Pancreas (tissue), 10 donors: ENCODE measurements at regions not wholly inside any gene's neighbourhood (a gene's known extent, or its start where the extent isn't known, plus 50 kb on each side); places are given as distances from the start of the nearest gene placed in this dataset.

Source experiments
- ATAC-seq, 4 donors: fragments of 200-7000 bp; cut with Tn5 transposase; one replicate each; pipeline versions ENCODE4 v1.8.0 to v1.9.1; 2020; ENCODE audit warnings: mild to moderate bottlenecking in 4 of 4, moderate library complexity in 4 of 4
- DNase-seq, 6 donors: peaks; one replicate each; pipeline ENCODE4 v3.0.0-alpha.2; 2020
- FAIRE-seq: peaks from 2 replicates; lab custom pipeline; 2012; peaks lifted over from hg19 to GRCh38; lab: Jason Lieb, UNC
- H3K27ac ChIP-seq, 4 donors: fragments of 200-600 bp; sonication (generic); 1 replicate in 3 of 4; 2 replicates in 1 of 4; pipeline versions ENCODE4 v1.5.0 to v1.8.0; 2020
- H3K27me3 ChIP-seq, 4 donors: fragments of 200-600 bp; one replicate each; pipeline ENCODE4 v1.8.0; 2021
- H3K36me3 ChIP-seq, 3 donors: fragments of 200-600 bp; sonication (generic) in 1 of 3; one replicate each; pipeline versions ENCODE4 v1.5.0 to v1.8.0; 2020 to 2021
- H3K4me1 ChIP-seq, 3 donors: fragments of 200-600 bp; one replicate each; pipeline ENCODE4 v1.8.0; 2021
- H3K4me3 ChIP-seq, 4 donors: fragments of 200-600 bp; sonication (generic) in 2 of 4; one replicate each; pipeline versions ENCODE4 v1.5.0 to v1.8.0; 2020 to 2021
- H3K9me3 ChIP-seq, 4 donors: fragments of 200-600 bp; one replicate each; pipeline ENCODE4 v1.8.0; 2021
- WGBS, 2 donors: extraction: QIAGEN DNeasy Blood & Tissue Kit; methylation state at CpG; one replicate each; pipeline ENCODE4 v1.1.7; 2013; 5-methylcytosine and 5-hydroxymethylcytosine counted together
- intact Hi-C, 3 donors: fragments of 100-400 bp; cut with DNase I; formaldehyde crosslinking; loops; one replicate each; pipeline versions ENCODE4 v1.11.1 to v1.14.2; 2022
- TF ChIP-seq, protein P1 (sequence below), 4 donors: fragments of 200-600 bp; sonication (generic) in 3 of 4; IDR thresholded peaks; one replicate each; pipeline versions ENCODE4 v1.5.0 to v1.8.0; 2021; ENCODE audit warnings: antibody characterized with exemption in 4 of 4
- donor health status: healthy with polysubstance abuse.
- donor health status: DM: no; HTN: no; CAD: no; lungs with moderate emphysema.
- donor health status: DM: no; HTN: no; CAD: no.
- donor health status: control.
- donor health status: control.
- donor health status: Bipolar disorder and iron deficiency.
- donor health status: DM: yes; HTN: yes; CAD: no.
- donor health status: DM: no; HTN: no; CAD: no.
- donor health status: DM: no; HTN: no; CAD: no.
- donor health status: DM: yes; HTN: yes; CAD: no.

DNA sequence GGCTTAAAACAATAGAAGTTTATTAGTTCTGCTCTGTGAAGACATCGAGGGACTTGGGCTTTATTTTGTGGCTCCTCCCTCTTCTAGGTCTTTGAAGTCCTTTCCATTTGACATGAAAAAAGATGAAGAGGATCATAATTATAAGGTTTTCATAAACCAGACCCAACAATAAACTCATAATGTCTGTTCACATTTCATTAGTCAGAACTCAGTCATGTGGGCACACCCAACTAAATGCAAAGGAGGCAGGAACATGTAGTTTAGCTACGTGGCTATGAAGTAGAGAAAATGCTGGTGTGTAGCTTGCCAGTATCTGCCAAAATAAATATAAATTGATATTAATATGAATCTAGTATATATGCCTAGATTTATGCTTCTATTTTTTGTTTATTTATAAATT is 393.9 kb upstream of the C9orf72 start:
- no peaks in the 10 kb centered on the region for H3K9me3 ChIP-seq
- no peak for DNase-seq
- H3K27me3 ChIP-seq = no peaks in the 10 kb centered on the region
- no peaks in the 10 kb centered on the region for H3K4me1 ChIP-seq
- 55 to 58% methylated on average over 2 of the region's 2 CpGs for WGBS, 2 donors
- no peak for FAIRE-seq
- intact Hi-C loops = no loop called here
- no peak for ATAC-seq
- TF ChIP-seq, protein P1, sequence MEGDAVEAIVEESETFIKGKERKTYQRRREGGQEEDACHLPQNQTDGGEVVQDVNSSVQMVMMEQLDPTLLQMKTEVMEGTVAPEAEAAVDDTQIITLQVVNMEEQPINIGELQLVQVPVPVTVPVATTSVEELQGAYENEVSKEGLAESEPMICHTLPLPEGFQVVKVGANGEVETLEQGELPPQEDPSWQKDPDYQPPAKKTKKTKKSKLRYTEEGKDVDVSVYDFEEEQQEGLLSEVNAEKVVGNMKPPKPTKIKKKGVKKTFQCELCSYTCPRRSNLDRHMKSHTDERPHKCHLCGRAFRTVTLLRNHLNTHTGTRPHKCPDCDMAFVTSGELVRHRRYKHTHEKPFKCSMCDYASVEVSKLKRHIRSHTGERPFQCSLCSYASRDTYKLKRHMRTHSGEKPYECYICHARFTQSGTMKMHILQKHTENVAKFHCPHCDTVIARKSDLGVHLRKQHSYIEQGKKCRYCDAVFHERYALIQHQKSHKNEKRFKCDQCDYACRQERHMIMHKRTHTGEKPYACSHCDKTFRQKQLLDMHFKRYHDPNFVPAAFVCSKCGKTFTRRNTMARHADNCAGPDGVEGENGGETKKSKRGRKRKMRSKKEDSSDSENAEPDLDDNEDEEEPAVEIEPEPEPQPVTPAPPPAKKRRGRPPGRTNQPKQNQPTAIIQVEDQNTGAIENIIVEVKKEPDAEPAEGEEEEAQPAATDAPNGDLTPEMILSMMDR (IDR thresholded peaks at IDR 0.05) = no peak
- no peak overlapping the region for H3K4me3 ChIP-seq
- no peak overlapping the region for H3K27ac ChIP-seq
- H3K36me3 ChIP-seq = no peaks in the 10 kb centered on the region

DNA sequence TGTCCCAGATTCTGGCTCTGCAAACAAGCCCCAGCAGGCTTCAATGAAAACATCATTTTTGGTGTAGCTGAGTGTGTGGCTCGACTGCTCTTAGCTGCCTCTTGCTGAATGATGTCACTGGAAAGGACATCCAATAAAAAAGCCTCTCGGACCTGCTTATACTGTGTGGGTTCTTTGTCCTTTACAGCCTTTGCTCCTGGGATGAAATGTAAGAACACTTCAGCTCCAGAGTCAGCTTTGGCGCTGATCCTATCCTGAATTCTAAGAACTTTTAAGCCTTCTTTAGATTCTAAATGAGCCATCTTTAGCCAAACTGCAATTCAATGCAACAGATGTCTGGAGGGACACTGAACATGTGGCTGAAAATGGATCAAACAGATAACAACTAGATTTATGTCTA is 404.6 kb upstream of the C9orf72 start:
- Histone ChIP-seq H3K4me1 (no peaks in the 10 kb centered on the region), H3K9me3 (no peaks in the 10 kb centered on the region), H3K4me3 (no peak overlapping the region), H3K36me3 (no peaks in the 10 kb centered on the region), H3K27me3 (no peaks in the 10 kb centered on the region), H3K27ac (no peak overlapping the region)
- no peak for FAIRE-seq
- intact Hi-C loops = no loop called here
- DNase-seq = no peak
- 45 to 52% methylated on average over 3 of the region's 3 CpGs for WGBS, 2 donors
- ATAC-seq = no peak
- TF ChIP-seq, protein P1 (IDR thresholded peaks at IDR 0.05) = no peak

DNA sequence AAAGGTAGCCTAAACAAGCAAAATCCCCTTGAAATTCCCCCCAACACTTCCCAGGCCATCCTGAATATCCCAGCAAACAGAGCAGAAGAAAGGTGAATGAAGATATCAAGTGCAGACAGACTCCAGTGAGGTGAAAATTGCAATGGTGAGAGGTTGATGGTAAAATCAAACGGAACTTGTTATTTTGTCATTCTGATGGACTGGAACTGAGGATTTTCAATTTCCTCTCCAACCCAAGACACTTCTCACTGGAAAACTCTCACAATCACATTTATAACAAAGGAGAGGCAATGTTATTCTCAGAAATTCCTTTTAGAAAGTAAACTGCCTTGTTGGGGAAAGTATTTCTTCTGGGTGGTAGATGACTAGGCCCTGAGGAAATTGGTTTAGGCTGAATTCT is 412.4 kb upstream of the C9orf72 start:
- H3K27me3 ChIP-seq = no peaks in the 10 kb centered on the region
- no peak overlapping the region for H3K4me3 ChIP-seq
- intact Hi-C loops = no loop called here
- ATAC-seq = no peak
- H3K9me3 ChIP-seq = no peaks in the 10 kb centered on the region
- TF ChIP-seq, protein P1 (IDR thresholded peaks at IDR 0.05) = no peak
- no peak overlapping the region for H3K27ac ChIP-seq
- WGBS, 2 donors = 50 to 56% methylated on average over 1 of the region's 1 CpG
- no peaks in the 10 kb centered on the region for H3K36me3 ChIP-seq
- no peak for DNase-seq
- no peak for FAIRE-seq
- H3K4me1 ChIP-seq = no peaks in the 10 kb centered on the region

DNA sequence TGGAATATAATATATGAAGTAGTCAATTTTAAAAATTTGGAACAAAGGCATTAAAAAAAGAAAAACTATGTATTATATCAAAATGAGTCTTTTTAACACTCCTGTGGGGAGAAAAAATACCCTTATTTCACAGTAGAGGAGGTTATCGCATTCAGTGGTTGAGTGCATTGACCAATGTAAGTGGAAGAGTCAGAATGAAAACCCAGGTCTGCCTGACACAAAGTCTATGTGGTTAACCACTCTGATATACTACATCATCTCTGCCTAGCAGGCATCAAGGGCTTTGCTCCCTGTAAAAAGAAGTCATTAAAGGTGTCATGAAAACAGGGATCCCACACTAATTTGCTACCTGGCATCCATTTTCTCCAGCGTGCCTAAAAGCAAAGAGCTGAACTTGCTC is 417.2 kb upstream of the C9orf72 start:
- no peaks in the 10 kb centered on the region for H3K27me3 ChIP-seq
- H3K36me3 ChIP-seq = no peaks in the 10 kb centered on the region
- H3K4me3 ChIP-seq = no peak overlapping the region
- no peaks in the 10 kb centered on the region for H3K4me1 ChIP-seq
- FAIRE-seq = no peak
- intact Hi-C loops = no loop called here
- no peak overlapping the region for H3K27ac ChIP-seq
- H3K9me3 ChIP-seq = no peaks in the 10 kb centered on the region
- TF ChIP-seq, protein P1 (IDR thresholded peaks at IDR 0.05) = no peak
- 61 to 75% methylated on average over 2 of the region's 2 CpGs for WGBS, 2 donors
- ATAC-seq = no peak
- DNase-seq = no peak

DNA sequence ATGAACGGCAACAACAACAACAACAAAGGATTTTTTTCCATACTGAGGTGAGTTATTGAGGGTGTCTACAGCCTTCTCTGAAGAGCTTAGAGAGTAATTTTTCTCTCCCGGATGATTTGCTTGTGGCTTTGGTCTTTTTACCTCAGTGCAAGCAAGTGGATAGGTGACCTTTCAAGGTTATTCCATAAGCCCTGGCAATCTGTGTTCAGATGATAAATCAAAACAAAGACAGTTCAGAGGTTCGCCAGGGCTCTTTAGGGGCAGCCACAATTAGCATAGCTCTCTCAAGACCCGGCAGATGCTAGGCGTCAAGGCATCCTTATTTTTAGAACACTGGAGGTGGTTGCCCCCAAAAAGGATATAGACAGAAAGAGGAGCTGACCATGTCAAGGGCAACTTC is 417.9 kb upstream of the C9orf72 start:
- no peak for DNase-seq
- TF ChIP-seq, protein P1 (IDR thresholded peaks at IDR 0.05) = no peak
- no peaks in the 10 kb centered on the region for H3K9me3 ChIP-seq
- intact Hi-C loops = no loop called here
- no peaks in the 10 kb centered on the region for H3K36me3 ChIP-seq
- WGBS, 2 donors = 35 to 58% methylated on average over 5 of the region's 5 CpGs
- H3K27me3 ChIP-seq = no peaks in the 10 kb centered on the region
- H3K27ac ChIP-seq = no peak overlapping the region
- no peak overlapping the region for H3K4me3 ChIP-seq
- ATAC-seq = no peak
- H3K4me1 ChIP-seq = no peaks in the 10 kb centered on the region
- no peak for FAIRE-seq
